Brain microvascular endothelial cell (primary cell): ENCODE measurements at regions not wholly inside any gene's neighbourhood (a gene's known extent, or its start where the extent isn't known, plus 50 kb on each side); places are given as distances from the start of the nearest gene placed in this dataset.

Experiments used
- DNase-seq: peaks from one replicate; pipeline ENCODE4 v3.0.0-alpha.2; 2020
- H3K27ac ChIP-seq: fragments of 250-450 bp; sonication (Bioruptor Pico); 2 replicates; pipeline ENCODE4 v1.5.1; 2020; ENCODE audit warnings: mild to moderate bottlenecking, moderate library complexity
- H3K27me3 ChIP-seq: fragments of 250-450 bp; sonication (Bioruptor Pico); replicated peaks from 2 replicates; pipeline ENCODE4 v1.5.1; 2020; ENCODE audit warnings: mild to moderate bottlenecking
- H3K36me3 ChIP-seq: fragments of 250-450 bp; sonication (Bioruptor Pico); replicated peaks from 2 replicates; pipeline ENCODE4 v1.5.1; 2020; ENCODE audit warnings: mild to moderate bottlenecking
- H3K4me3 ChIP-seq: 2 replicates; pipeline ENCODE4 v1.5.1; 2011; ENCODE audit warnings: low read depth, mild to moderate bottlenecking, control low read depth, low read length, moderate library complexity
- CTCF ChIP-seq: IDR thresholded peaks from 2 replicates; pipeline ENCODE4 v1.5.1; 2011; ENCODE audit warnings: low read depth, mild to moderate bottlenecking, moderate library complexity, low read length, control low read depth, inconsistent platforms; ENCODE audit errors: missing control alignments
- in situ Hi-C: cut with HindIII; loops from 2 replicates; pipeline ENCODE4 v1.10.0; 2017; ENCODE audit warnings: low sequenced_read_pairs, low pct_ligation_motif_present

DNA sequence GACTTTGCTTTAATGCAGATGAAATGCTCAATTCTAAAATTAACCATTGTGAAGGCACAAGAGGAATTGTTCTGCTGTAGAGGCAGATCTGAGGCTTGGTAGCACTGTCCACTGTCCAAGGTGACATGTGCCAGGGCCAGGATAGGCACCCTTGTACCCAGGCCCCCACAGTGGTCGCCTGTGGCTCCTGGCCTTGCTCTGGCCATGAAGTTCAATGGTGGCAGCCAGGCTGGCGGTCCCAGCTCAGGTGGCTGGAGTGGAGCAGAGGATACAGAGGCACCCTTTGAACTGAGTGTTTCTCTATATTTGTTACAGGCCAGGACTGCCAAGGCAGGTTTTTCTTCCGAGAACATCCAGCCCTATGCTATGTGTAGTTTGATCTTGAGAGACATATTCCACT lies 102.6 kb downstream of the PTGS2 start:
- H3K36me3 ChIP-seq: no peaks in the 10 kb centered on the region
- in situ Hi-C loops: no loop called here
- no peak overlapping the region for H3K27ac ChIP-seq
- no peak for DNase-seq
- no peaks in the 10 kb centered on the region for H3K27me3 ChIP-seq
- no peak for TF ChIP-seq CTCF
- no peak overlapping the region for H3K4me3 ChIP-seq

GRCh38 chr1:186577216-186577615 lies 103.0 kb downstream of the PTGS2 start:
- Histone ChIP-seq H3K4me3 (no peak overlapping the region), H3K36me3 (no peaks in the 10 kb centered on the region), H3K27ac (no peak overlapping the region), H3K27me3 (no peaks in the 10 kb centered on the region)
- in situ Hi-C loops: no loop called here
- TF ChIP-seq CTCF: no peak
- no peak for DNase-seq

DNA sequence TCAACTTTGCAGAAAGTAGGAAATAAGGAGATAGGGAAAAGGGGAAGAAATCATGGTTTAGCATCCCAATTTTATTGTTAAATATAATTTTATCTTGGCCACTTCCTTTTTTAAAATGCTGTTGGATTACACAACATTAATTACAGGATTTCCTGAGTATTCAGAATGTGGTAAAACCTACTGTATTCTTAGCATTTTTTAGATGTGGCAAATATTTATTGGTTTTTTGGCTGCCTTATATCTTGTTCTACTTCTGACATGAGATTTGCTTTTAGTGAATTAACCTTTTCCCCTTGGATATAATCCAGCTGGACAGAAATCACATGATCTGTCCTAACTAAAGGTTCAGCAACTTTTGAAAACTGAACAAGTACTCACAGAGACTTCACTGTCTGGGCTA lies 104.9 kb downstream of the PTGS2 start:
- Histone ChIP-seq H3K4me3 (no peak overlapping the region), H3K36me3 (no peaks in the 10 kb centered on the region), H3K27me3 (no peaks in the 10 kb centered on the region), H3K27ac (no peak overlapping the region)
- in situ Hi-C loops: no loop called here
- TF ChIP-seq CTCF: no peak
- DNase-seq: no peak

DNA sequence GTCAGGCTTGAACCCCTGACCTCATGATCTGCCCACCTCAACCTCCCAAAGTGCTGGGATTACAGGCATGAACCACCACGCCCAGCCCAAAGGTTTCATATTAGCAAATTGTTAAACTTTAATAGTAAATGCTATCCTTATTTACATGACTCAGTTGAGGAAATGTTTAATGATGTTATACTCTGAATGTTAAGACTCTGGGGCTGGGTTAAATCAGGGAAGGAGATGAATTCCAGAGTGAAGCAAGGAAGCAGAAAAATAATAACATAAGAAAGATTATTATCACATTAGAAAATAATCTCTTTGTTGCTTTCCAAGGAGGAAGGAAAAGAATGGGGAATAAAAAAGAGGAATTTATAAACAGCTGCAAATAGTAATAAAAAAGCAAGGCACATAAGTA lies 105.3 kb downstream of the PTGS2 start:
- in situ Hi-C loops: no loop called here
- no peak overlapping the region for H3K27ac ChIP-seq
- H3K4me3 ChIP-seq: no peak overlapping the region
- no peaks in the 10 kb centered on the region for H3K36me3 ChIP-seq
- TF ChIP-seq CTCF: no peak
- H3K27me3 ChIP-seq: no peaks in the 10 kb centered on the region
- DNase-seq: no peak

- Histone ChIP-seq H3K4me3 (no peak overlapping the region), H3K27ac (no peak overlapping the region), H3K36me3 (no peaks in the 10 kb centered on the region), H3K27me3 (no peaks in the 10 kb centered on the region)
- in situ Hi-C loops: no loop called here
- DNase-seq: no peak
- no peak for TF ChIP-seq CTCF
Observed at GRCh38 chr1:186572509-186572908, 107.7 kb downstream of the PTGS2 start.

- H3K4me3 ChIP-seq: no peak overlapping the region
- H3K27ac ChIP-seq: no peak overlapping the region
- no peak for TF ChIP-seq CTCF
- in situ Hi-C loops: no loop called here
- no peaks in the 10 kb centered on the region for H3K27me3 ChIP-seq
- H3K36me3 ChIP-seq: no peaks in the 10 kb centered on the region
- DNase-seq: no peak
Observed at GRCh38 chr1:186571771-186572170, 108.5 kb downstream of the PTGS2 start.
